IMR-90 (cell line): ENCODE measurements at regions not wholly inside any gene's neighbourhood (a gene's known extent, or its start where the extent isn't known, plus 50 kb on each side); places are given as distances from the start of the nearest gene placed in this dataset.

Source experiments
- ATAC-seq: fragments of 200-7000 bp; cut with Tn5 transposase; 2 replicates; pipeline ENCODE4 v1.9.1; 2020; ENCODE audit warnings: low read depth, mild to moderate bottlenecking, moderate library complexity
- BruUV-seq: library from RNA; stranded (reverse); fragments of 400-500 nt; replicated peaks from 2 replicates; lab custom pipeline; 2021; lab: Mats Ljungman, UMichigan
- CTCF ChIA-PET: fragments of 300-600 bp; formaldehyde crosslinking; extraction: SDS; loops from one replicate; lab custom pipeline; 2021; ENCODE audit warnings: antibody characterized with exemption; lab: Yijun Ruan, JAX
- POLR2A ChIA-PET: fragments of 300-600 bp; sonication (Branson Sonifier 250); formaldehyde crosslinking; loops from one replicate; lab custom pipeline; 2022; ENCODE audit warnings: antibody characterized with exemption; ENCODE audit not compliant: unreplicated experiment; lab: Charles Lee
- DNase-seq: peaks from one replicate; pipeline ENCODE4 v3.0.0; 2013
- H2AFZ ChIP-seq: replicated peaks from 2 replicates; pipeline ENCODE3; 2013; ENCODE audit warnings: low read length, mild to moderate bottlenecking; ENCODE audit not compliant: poor library complexity
- H2AK5ac ChIP-seq: 2 replicates; pipeline ENCODE4 v1.6.1; 2013; ENCODE audit warnings: low read depth, low read length, inconsistent platforms
- H2AK9ac ChIP-seq: replicated peaks from 2 replicates; pipeline ENCODE3; 2013; ENCODE audit warnings: mild to moderate bottlenecking, low read depth, low read length, moderate library complexity; ENCODE audit not compliant: poor library complexity
- H2BK120ac ChIP-seq: 2 replicates; pipeline ENCODE4 v1.6.1; 2013; ENCODE audit warnings: low read depth, low read length, inconsistent platforms
- H2BK15ac ChIP-seq: 3 replicates; pipeline ENCODE4 v1.6.1; 2013; ENCODE audit warnings: low read depth, low read length, inconsistent platforms
- H2BK20ac ChIP-seq: 2 replicates; pipeline ENCODE4 v1.6.1; 2013; ENCODE audit warnings: low read depth, mild to moderate bottlenecking, inconsistent platforms, low read length, moderate library complexity
- H2BK5ac ChIP-seq: 2 replicates; pipeline ENCODE4 v1.6.1; 2013; ENCODE audit warnings: mild to moderate bottlenecking, low read depth, low read length, inconsistent platforms; ENCODE audit not compliant: poor library complexity, severe bottlenecking
- H3K14ac ChIP-seq: replicated peaks from 2 replicates; pipeline ENCODE4 v1.6.1; 2013; ENCODE audit warnings: low read depth, low read length, inconsistent platforms
- H3K18ac ChIP-seq: 2 replicates; pipeline ENCODE4 v1.6.1; 2013; ENCODE audit warnings: low read depth, low read length, control low read depth
- H3K23ac ChIP-seq: 2 replicates; pipeline ENCODE4 v1.6.1; 2013; ENCODE audit warnings: low read depth, low read length, inconsistent platforms
- H3K27ac ChIP-seq: 2 replicates; pipeline ENCODE4 v1.5.1; 2013; ENCODE audit warnings: mild to moderate bottlenecking, control low read depth, low read length; ENCODE audit not compliant: insufficient read depth
- H3K27me3 ChIP-seq: 2 replicates; pipeline ENCODE4 v1.6.1; 2013; ENCODE audit warnings: low read length; ENCODE audit not compliant: control insufficient read depth, insufficient read depth
- H3K36me3 ChIP-seq: 2 replicates; pipeline ENCODE4 v1.6.1; 2013; ENCODE audit warnings: low read length, mixed read lengths; ENCODE audit not compliant: control insufficient read depth, insufficient read depth
- H3K4ac ChIP-seq: 2 replicates; pipeline ENCODE4 v1.6.1; 2013; ENCODE audit warnings: low read depth, low read length, inconsistent platforms
- H3K4me1 ChIP-seq: 2 replicates; pipeline ENCODE4 v1.6.1; 2013; ENCODE audit warnings: low read length, mixed read lengths; ENCODE audit not compliant: control insufficient read depth, insufficient read depth
- H3K4me2 ChIP-seq: 2 replicates; pipeline ENCODE4 v1.6.1; 2013; ENCODE audit warnings: low read depth, mild to moderate bottlenecking, control low read depth, low read length, moderate library complexity
- H3K4me3 ChIP-seq: 2 replicates; pipeline ENCODE4 v1.5.1; 2013; ENCODE audit warnings: low read depth, mild to moderate bottlenecking, control low read depth, low read length, moderate library complexity; ENCODE audit not compliant: insufficient read depth
- H3K56ac ChIP-seq: 2 replicates; pipeline ENCODE4 v1.6.1; 2013; ENCODE audit warnings: low read length, inconsistent platforms; ENCODE audit not compliant: insufficient read depth; ENCODE audit errors: extremely low read depth
- H3K79me1 ChIP-seq, 2 experiments: 2 replicates each; pipeline ENCODE4 v1.6.1; 2013; ENCODE audit warnings: low read length in 2 of 2, inconsistent platforms in 1 of 2, low read depth in 1 of 2
- H3K9ac ChIP-seq: 2 replicates; pipeline ENCODE4 v1.6.1; 2013; ENCODE audit warnings: low read depth, low read length, control low read depth
- H3K9me1 ChIP-seq: 2 replicates; pipeline ENCODE4 v1.6.1; 2013; ENCODE audit warnings: low read length, inconsistent platforms; ENCODE audit not compliant: insufficient read depth
- H3K9me3 ChIP-seq: 2 replicates; pipeline ENCODE4 v1.6.1; 2013; ENCODE audit warnings: low read length; ENCODE audit not compliant: control insufficient read depth, insufficient read depth
- H4K20me1 ChIP-seq: 2 replicates; pipeline ENCODE4 v1.6.1; 2013; ENCODE audit warnings: low read length, inconsistent platforms; ENCODE audit not compliant: insufficient read depth
- H4K5ac ChIP-seq: 2 replicates; pipeline ENCODE4 v1.6.1; 2013; ENCODE audit warnings: mild to moderate bottlenecking, low read depth, low read length, control low read depth
- H4K8ac ChIP-seq, 2 experiments: 2 replicates each; pipeline ENCODE4 v1.6.1; 2013; ENCODE audit warnings: low read depth in 2 of 2, low read length in 2 of 2, control low read depth in 1 of 2, inconsistent platforms in 1 of 2
- H4K91ac ChIP-seq: 2 replicates; pipeline ENCODE4 v1.6.1; 2013; ENCODE audit warnings: low read depth, low read length, inconsistent platforms; ENCODE audit not compliant: insufficient read depth
- BHLHE40 ChIP-seq: fragments of 150-350 bp; IDR thresholded peaks from 2 replicates; pipeline ENCODE4 v1.6.1; 2016; ENCODE audit warnings: mild to moderate bottlenecking, low read depth, low read length
- CEBPB ChIP-seq: IDR thresholded peaks from 2 replicates; pipeline ENCODE4 v1.6.1; 2012; ENCODE audit warnings: low read depth, low read length, improper control_type of control experiment
- CHD1 ChIP-seq: IDR thresholded peaks from 2 replicates; pipeline ENCODE4 v1.6.1; 2012; ENCODE audit warnings: low read depth, low read length, improper control_type of control experiment
- CTCF ChIP-seq: conservative IDR thresholded peaks from 2 replicates; pipeline ENCODE4 v1.5.1; 2012; ENCODE audit warnings: mild to moderate bottlenecking, low read depth, low read length, improper control_type of control experiment
- ELK1 ChIP-seq: fragments of 150-350 bp; IDR thresholded peaks from 2 replicates; pipeline ENCODE4 v1.6.1; 2016; ENCODE audit warnings: low read depth, mild to moderate bottlenecking, low read length, moderate library complexity, borderline replicate concordance
- FOS ChIP-seq: fragments of 150-350 bp; IDR thresholded peaks from 2 replicates; pipeline ENCODE4 v1.6.1; 2016; ENCODE audit warnings: low read depth, low read length
- MAFK ChIP-seq: IDR thresholded peaks from 2 replicates; pipeline ENCODE4 v1.6.1; 2012; ENCODE audit warnings: low read depth, low read length, improper control_type of control experiment
- MAZ ChIP-seq: IDR thresholded peaks from 2 replicates; pipeline ENCODE4 v1.6.1; 2012; ENCODE audit warnings: low read depth, mild to moderate bottlenecking, low read length, improper control_type of control experiment, moderate library complexity, borderline replicate concordance
- MXI1 ChIP-seq: IDR thresholded peaks from 2 replicates; pipeline ENCODE4 v1.6.1; 2012; ENCODE audit warnings: low read depth, mild to moderate bottlenecking, low read length, moderate library complexity, borderline replicate concordance
- NFE2L2 ChIP-seq: fragments of 150-350 bp; IDR thresholded peaks from 2 replicates; pipeline ENCODE4 v1.6.1; 2016; ENCODE audit warnings: low read depth, mild to moderate bottlenecking, low read length
- POLR2A ChIP-seq: IDR thresholded peaks from 2 replicates; pipeline ENCODE4 v1.6.1; 2012; ENCODE audit warnings: mild to moderate bottlenecking, low read depth, low read length
- RAD21 ChIP-seq: IDR thresholded peaks from 2 replicates; pipeline ENCODE4 v1.6.1; 2012; ENCODE audit warnings: low read length, improper control_type of control experiment
- RCOR1 ChIP-seq: IDR thresholded peaks from 2 replicates; pipeline ENCODE4 v1.6.1; 2012; ENCODE audit warnings: mild to moderate bottlenecking, low read length, improper control_type of control experiment; ENCODE audit not compliant: insufficient replicate concordance
- RFX5 ChIP-seq: IDR thresholded peaks from 2 replicates; pipeline ENCODE4 v1.8.0; 2012; ENCODE audit warnings: low read depth, mild to moderate bottlenecking, low read length, moderate library complexity
- SMC3 ChIP-seq: fragments of 150-350 bp; IDR thresholded peaks from 2 replicates; pipeline ENCODE4 v1.6.1; 2016; ENCODE audit warnings: low read depth, mild to moderate bottlenecking, antibody characterized with exemption, low read length, moderate library complexity
- USF2 ChIP-seq: fragments of 150-350 bp; IDR thresholded peaks from 2 replicates; pipeline ENCODE4 v1.6.1; 2017; ENCODE audit warnings: mild to moderate bottlenecking, antibody characterized with exemption, low read length, low read depth
- whole genome bisulfite sequencing, 2 experiments: methylation state at CpG; one replicate each; pipeline versions ENCODE4 v1.1.5 to v1.1.7; 2013; ENCODE audit warnings: missing lambda C conversion rate in 2 of 2; ENCODE audit not compliant: insufficient read length in 1 of 2; ENCODE audit errors: extremely low coverage in 2 of 2; 5-methylcytosine and 5-hydroxymethylcytosine counted together
- dilution Hi-C: fragments of 300-500 bp; cut with HindIII; formaldehyde crosslinking; loops from one replicate; pipeline ENCODE4 v1.14.3; 2018; ENCODE audit warnings: low sequenced_read_pairs; ENCODE audit not compliant: unreplicated experiment
- in situ Hi-C: fragments of 300-500 bp; cut with MboI; formaldehyde crosslinking; loops from 3 replicates; pipeline ENCODE4 v1.14.3; 2019; ENCODE audit warnings: low sequenced_read_pairs, inconsistent platforms, mixed read lengths
- intact Hi-C: fragments of 100-400 bp; cut with micrococcal nuclease; formaldehyde crosslinking; loops from 2 replicates; pipeline ENCODE4 v1.10.0; 2022

- Histone ChIP-seq H3K4me2 (no peak overlapping the region), H3K4ac (no peak overlapping the region), H4K20me1 (no peaks in the 10 kb centered on the region), H3K9me1 (peaks cover 3% of the 10 kb centered on the region; the same call in 1 of the 2 replicates), H3K36me3 (no peaks in the 10 kb centered on the region), H3K4me1 (no peaks in the 10 kb centered on the region), H2AK9ac (no peak overlapping the region), H3K9me3 (no peaks in the 10 kb centered on the region), H3K18ac (no peak overlapping the region), H2BK20ac (no peak overlapping the region), H2BK120ac (no peak overlapping the region), H4K91ac (no peak overlapping the region), H2AK5ac (no peak overlapping the region), H2BK15ac (no peak overlapping the region), H2AFZ (no peak overlapping the region), H3K27me3 (no peaks in the 10 kb centered on the region), H4K8ac (no peak overlapping the region), H4K5ac (no peak overlapping the region), H3K56ac (no peak overlapping the region), H2BK5ac (no peak overlapping the region), H3K4me3 (no peak overlapping the region), H3K9ac (no peak overlapping the region), H3K23ac (no peak overlapping the region), H3K27ac (no peak overlapping the region), H3K14ac (no peak overlapping the region), H3K79me1 (no peaks in the 10 kb centered on the region)
- ChIA-PET CTCF (interaction anchor here (0.6 kb wide), 1 partner anchor 15 kb away, joined by 7 read pairs; no protein-coding TSS in a partner anchor), POLR2A (no interaction called here)
- no TSS peak for BruUV-seq
- dilution Hi-C loops (no loop called here), in situ Hi-C loops (no loop called here), intact Hi-C loops (no loop called here)
- 50% methylated on average over 1 of the region's 4 CpGs; no CpG with 5 or more reads in 1 of the 2 experiments for WGBS, 2 experiments
- DNase-seq = no peak
- TF ChIP-seq BHLHE40 (no peak), RCOR1 (no peak), SMC3 (no peak), MAFK (no peak), RAD21 (no peak), POLR2A (no peak), MXI1 (no peak), FOS (no peak), CHD1 (no peak), NFE2L2 (no peak), CEBPB (no peak), MAZ (no peak), USF2 (no peak), CTCF (no peak), ELK1 (no peak), RFX5 (no peak)
- ATAC-seq = no peak
Observed at GRCh38 chr3:117282566-117282965, 573.0 kb downstream of the TUSC7 start.
